ENCODE measurements at regions not wholly inside any gene's neighbourhood (a gene's known extent, or its start where the extent isn't known, plus 50 kb on each side); places are given as distances from the start of the nearest gene placed in this dataset.

- H3K27me3 Mint-ChIP-seq (ENCODE audit: low read depth, unreplicated experiment): peaks cover 16% of the 10 kb centered on the region
- FAIRE-seq: no peak
Observed at GRCh38 chr1:217096200-217096599, 373.0 kb upstream of the ESRRG start.

GRCh38 chr1:217095050-217095622 is 371.9 kb upstream of the ESRRG start:
- TF ChIP-seq CTCF (IDR thresholded peaks at IDR 0.05; ENCODE audit: insufficient read depth, low read depth, low read length) (no peak), EZH2 (IDR thresholded peaks at IDR 0.05; ENCODE audit: insufficient read depth, low read length) (no peak)
- Histone ChIP-seq H3K36me3 (ENCODE audit: insufficient read depth, low read length) (no peaks in the 10 kb centered on the region), H3K4me3 (ENCODE audit: insufficient read depth, low read depth, low read length) (no peak overlapping the region), H3K27me3 (ENCODE audit: insufficient read depth, low read length) (no peaks in the 10 kb centered on the region), H2AFZ (ENCODE audit: low read depth, low read length) (no peak overlapping the region), H3K4me2 (ENCODE audit: low read length) (no peak overlapping the region), H3K79me2 (ENCODE audit: insufficient read depth, low read length) (no peaks in the 10 kb centered on the region), H3K9ac (ENCODE audit: low read length) (no peak overlapping the region), H3K27ac (ENCODE audit: low read depth, low read length) (no peak overlapping the region), H3K9me3 (ENCODE audit: insufficient read depth, low read depth, low read length) (no peaks in the 10 kb centered on the region), H3K4me1 (ENCODE audit: insufficient read depth, low read length) (peaks cover 4% of the 10 kb centered on the region), H4K20me1 (ENCODE audit: insufficient read depth, low read length) (no peaks in the 10 kb centered on the region)
- no peak overlapping the region for H3K27ac Mint-ChIP-seq (ENCODE audit: unreplicated experiment)
- FAIRE-seq (no peak), DNase-seq (ENCODE audit: low read depth) (no peak)
- peaks cover 15% of the 10 kb centered on the region for H3K27me3 Mint-ChIP-seq (ENCODE audit: low read depth, unreplicated experiment)
- peaks cover 3% of the 10 kb centered on the region for H3K4me1 Mint-ChIP-seq (ENCODE audit: low read depth, unreplicated experiment)
- H3K4me3 Mint-ChIP-seq (ENCODE audit: unreplicated experiment): no peak overlapping the region
- no peaks in the 10 kb centered on the region for H3K9me3 Mint-ChIP-seq (ENCODE audit: unreplicated experiment)
- no peaks in the 10 kb centered on the region for H3K36me3 Mint-ChIP-seq (ENCODE audit: low read depth, unreplicated experiment)

More at GRCh38 chr1:217096200-217096599, 373.0 kb upstream of the ESRRG start:
- no peaks in the 10 kb centered on the region for H3K79me2 ChIP-seq (ENCODE audit: insufficient read depth, low read length)
- TF ChIP-seq EZH2 (IDR thresholded peaks at IDR 0.05; ENCODE audit: insufficient read depth, low read length) (no peak), CTCF (IDR thresholded peaks at IDR 0.05; ENCODE audit: insufficient read depth, low read depth, low read length) (no peak)
- no peaks in the 10 kb centered on the region for H3K36me3 Mint-ChIP-seq (ENCODE audit: low read depth, unreplicated experiment)
- H3K9me3 ChIP-seq (ENCODE audit: insufficient read depth, low read depth, low read length): no peaks in the 10 kb centered on the region
- H3K27me3 ChIP-seq (ENCODE audit: insufficient read depth, low read length): no peaks in the 10 kb centered on the region
- H3K4me3 Mint-ChIP-seq (ENCODE audit: unreplicated experiment): no peak overlapping the region
- no peaks in the 10 kb centered on the region for H3K36me3 ChIP-seq (ENCODE audit: insufficient read depth, low read length)
- H3K27ac ChIP-seq (ENCODE audit: low read depth, low read length): no peak overlapping the region
- no peak overlapping the region for H3K27ac Mint-ChIP-seq (ENCODE audit: unreplicated experiment)
- H3K9ac ChIP-seq (ENCODE audit: low read length): no peak overlapping the region
- H4K20me1 ChIP-seq (ENCODE audit: insufficient read depth, low read length): no peaks in the 10 kb centered on the region
- no peak overlapping the region for H3K4me3 ChIP-seq (ENCODE audit: insufficient read depth, low read depth, low read length)
- no peak overlapping the region for H2AFZ ChIP-seq (ENCODE audit: low read depth, low read length)
- no peaks in the 10 kb centered on the region for H3K4me1 Mint-ChIP-seq (ENCODE audit: low read depth, unreplicated experiment)
- no peaks in the 10 kb centered on the region for H3K4me1 ChIP-seq (ENCODE audit: insufficient read depth, low read length)
- H3K4me2 ChIP-seq (ENCODE audit: low read length): no peak overlapping the region
- no peaks in the 10 kb centered on the region for H3K9me3 Mint-ChIP-seq (ENCODE audit: unreplicated experiment)
- no peak for DNase-seq (ENCODE audit: low read depth)

GRCh38 chr1:217091561-217091960 is 368.3 kb upstream of the ESRRG start:
- no peak for FAIRE-seq

More at GRCh38 chr1:217091561-217091960, 368.3 kb upstream of the ESRRG start:
- Histone ChIP-seq H3K4me2 (ENCODE audit: low read length) (no peak overlapping the region), H4K20me1 (ENCODE audit: insufficient read depth, low read length) (no peaks in the 10 kb centered on the region), H3K27ac (ENCODE audit: low read depth, low read length) (no peak overlapping the region), H3K9ac (ENCODE audit: low read length) (no peak overlapping the region), H3K9me3 (ENCODE audit: insufficient read depth, low read depth, low read length) (no peaks in the 10 kb centered on the region), H3K4me3 (ENCODE audit: insufficient read depth, low read depth, low read length) (no peak overlapping the region), H3K36me3 (ENCODE audit: insufficient read depth, low read length) (no peaks in the 10 kb centered on the region), H3K79me2 (ENCODE audit: insufficient read depth, low read length) (no peaks in the 10 kb centered on the region), H3K4me1 (ENCODE audit: insufficient read depth, low read length) (peaks cover 15% of the 10 kb centered on the region), H3K27me3 (ENCODE audit: insufficient read depth, low read length) (no peaks in the 10 kb centered on the region), H2AFZ (ENCODE audit: low read depth, low read length) (no peak overlapping the region)
- Mint-ChIP-seq H3K27me3 (ENCODE audit: low read depth, unreplicated experiment) (peaks cover 44% of the 10 kb centered on the region), H3K4me1 (ENCODE audit: low read depth, unreplicated experiment) (peaks cover 12% of the 10 kb centered on the region), H3K36me3 (ENCODE audit: low read depth, unreplicated experiment) (no peaks in the 10 kb centered on the region), H3K27ac (ENCODE audit: unreplicated experiment) (no peak overlapping the region), H3K4me3 (ENCODE audit: unreplicated experiment) (no peak overlapping the region), H3K9me3 (ENCODE audit: unreplicated experiment) (no peaks in the 10 kb centered on the region)
- TF ChIP-seq CTCF (IDR thresholded peaks at IDR 0.05; ENCODE audit: insufficient read depth, low read depth, low read length) (no peak), EZH2 (IDR thresholded peaks at IDR 0.05; ENCODE audit: insufficient read depth, low read length) (no peak)
- DNase-seq (ENCODE audit: low read depth): no peak
